Uterus (tissue), 2 donors: ENCODE measurements at regions not wholly inside any gene's neighbourhood (a gene's known extent, or its start where the extent isn't known, plus 50 kb on each side); places are given as distances from the start of the nearest gene placed in this dataset.

Experiments used
- POLR2A ChIP-seq, 2 donors: fragments of 450-650 bp; IDR thresholded peaks; one replicate each; pipeline ENCODE4 v1.6.1; 2016; ENCODE audit warnings: antibody characterized with exemption in 2 of 2, mild to moderate bottlenecking in 1 of 2, moderate library complexity in 1 of 2
- TF ChIP-seq, protein P1 (sequence below), 4 experiments: fragments of 200-600 bp in 2 of 4; fragments of 450-650 bp in 2 of 4; sonication (generic) in 2 of 4; IDR thresholded peaks; one replicate each; pipeline ENCODE4 v1.5.1; 2016 to 2019; ENCODE audit warnings: antibody characterized with exemption in 4 of 4, mild to moderate bottlenecking in 2 of 4, moderate library complexity in 1 of 4

DNA sequence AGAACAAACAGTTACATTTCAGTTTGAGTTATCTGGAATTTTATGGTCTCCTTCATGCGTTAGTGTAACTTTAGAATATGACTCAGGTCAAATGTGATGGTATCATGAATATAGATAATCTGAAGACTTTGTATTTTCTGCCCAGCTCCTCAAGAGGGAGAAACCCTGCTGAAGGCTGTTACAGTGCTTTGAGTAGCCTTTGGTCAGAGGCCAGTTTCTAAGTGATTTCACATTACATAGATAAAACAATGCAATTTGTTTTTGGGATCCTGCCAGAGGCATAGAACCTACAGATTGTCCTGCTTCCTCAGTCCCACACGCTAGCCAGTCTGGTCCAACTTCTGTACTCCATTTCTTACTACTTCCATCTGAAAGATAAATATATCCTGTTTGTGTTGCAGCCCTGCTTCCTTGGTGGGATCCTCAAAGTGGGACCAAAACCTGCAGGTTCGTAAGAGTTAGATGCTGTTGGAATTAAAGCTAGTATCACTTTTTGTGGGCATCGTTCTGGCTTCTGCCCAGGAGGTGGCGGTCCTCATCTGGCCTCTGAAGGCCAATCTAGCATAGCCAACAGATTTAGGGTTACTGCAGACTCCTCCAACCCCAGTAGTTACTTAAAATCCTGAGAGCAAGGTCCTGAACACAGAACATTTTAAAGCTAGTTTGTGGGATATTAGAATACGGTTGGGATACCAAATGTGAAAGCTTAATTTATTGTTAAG is 645.8 kb upstream of the USP24 start:
- TF ChIP-seq, protein P1, sequence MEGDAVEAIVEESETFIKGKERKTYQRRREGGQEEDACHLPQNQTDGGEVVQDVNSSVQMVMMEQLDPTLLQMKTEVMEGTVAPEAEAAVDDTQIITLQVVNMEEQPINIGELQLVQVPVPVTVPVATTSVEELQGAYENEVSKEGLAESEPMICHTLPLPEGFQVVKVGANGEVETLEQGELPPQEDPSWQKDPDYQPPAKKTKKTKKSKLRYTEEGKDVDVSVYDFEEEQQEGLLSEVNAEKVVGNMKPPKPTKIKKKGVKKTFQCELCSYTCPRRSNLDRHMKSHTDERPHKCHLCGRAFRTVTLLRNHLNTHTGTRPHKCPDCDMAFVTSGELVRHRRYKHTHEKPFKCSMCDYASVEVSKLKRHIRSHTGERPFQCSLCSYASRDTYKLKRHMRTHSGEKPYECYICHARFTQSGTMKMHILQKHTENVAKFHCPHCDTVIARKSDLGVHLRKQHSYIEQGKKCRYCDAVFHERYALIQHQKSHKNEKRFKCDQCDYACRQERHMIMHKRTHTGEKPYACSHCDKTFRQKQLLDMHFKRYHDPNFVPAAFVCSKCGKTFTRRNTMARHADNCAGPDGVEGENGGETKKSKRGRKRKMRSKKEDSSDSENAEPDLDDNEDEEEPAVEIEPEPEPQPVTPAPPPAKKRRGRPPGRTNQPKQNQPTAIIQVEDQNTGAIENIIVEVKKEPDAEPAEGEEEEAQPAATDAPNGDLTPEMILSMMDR (IDR thresholded peaks at IDR 0.05), result no peak
- no peak for TF ChIP-seq POLR2A (IDR thresholded peaks at IDR 0.05)
